ENCODE measurements at regions not wholly inside any gene's neighbourhood (a gene's known extent, or its start where the extent isn't known, plus 50 kb on each side); places are given as distances from the start of the nearest gene placed in this dataset.

DNA sequence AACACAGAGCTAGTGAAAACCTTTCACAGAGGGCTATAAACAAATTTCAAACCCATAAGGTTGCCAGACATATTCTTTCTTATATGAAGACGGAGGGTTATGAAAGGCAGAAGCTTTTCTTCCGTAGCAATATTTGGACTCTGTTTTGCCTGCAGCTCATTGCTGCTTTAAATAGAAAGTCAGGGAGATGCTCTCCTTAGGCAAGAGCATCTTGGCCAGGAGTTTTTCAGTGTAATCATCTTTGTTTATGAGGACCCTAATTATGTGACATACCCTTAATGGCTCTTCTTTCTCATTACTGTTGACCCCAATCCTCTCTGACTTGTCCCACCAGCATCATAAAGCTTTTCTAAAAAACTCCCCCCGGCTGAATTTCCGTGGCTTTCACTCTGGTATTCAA is 433.4 kb upstream of the NRXN1 start:
- DNase-seq (ENCODE audit: low read depth in 4 of 4, low spot score in 1 of 4), result no peak

DNA sequence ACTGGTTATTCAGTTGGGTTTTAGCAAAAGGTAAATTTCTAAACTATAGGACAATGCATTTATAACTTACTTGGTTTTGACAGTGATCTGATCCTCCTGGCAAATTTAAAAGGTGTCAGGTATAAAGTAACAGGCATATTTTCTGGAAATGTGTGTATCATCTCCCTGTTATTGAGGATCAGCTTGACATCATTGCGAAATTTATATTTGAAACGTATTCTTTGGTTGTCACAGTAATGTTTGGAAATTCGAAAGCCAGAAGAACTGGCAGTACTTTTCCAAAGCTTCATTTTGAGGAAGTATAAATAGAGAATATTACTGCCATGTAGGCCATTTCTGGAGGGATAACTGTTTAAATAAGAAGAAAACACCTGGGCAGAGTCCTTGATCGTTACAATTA is 422.2 kb upstream of the NRXN1 start:
- no peak for DNase-seq (ENCODE audit: low read depth in 4 of 4, low spot score in 1 of 4)

DNA sequence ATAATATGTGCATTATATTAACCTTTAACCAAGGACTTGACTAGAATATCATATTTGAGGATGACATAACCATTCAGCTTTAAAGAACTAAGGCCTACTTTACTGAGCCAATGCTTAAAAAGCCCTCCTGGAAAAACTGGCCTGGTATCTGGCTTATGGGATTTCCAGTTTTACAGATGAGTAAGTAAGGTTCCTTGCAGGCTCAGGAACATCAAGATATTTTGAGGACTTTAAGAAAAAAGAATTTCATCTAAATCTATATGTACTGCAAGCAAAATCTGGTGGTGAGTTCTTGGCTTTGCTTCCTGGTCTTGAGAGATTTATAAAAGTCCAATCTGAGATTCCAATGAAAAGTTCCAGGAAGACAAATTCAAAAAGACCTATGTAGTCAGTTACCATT is 417.0 kb upstream of the NRXN1 start:
- no peak for DNase-seq (ENCODE audit: low read depth in 4 of 4, low spot score in 1 of 4)

DNA sequence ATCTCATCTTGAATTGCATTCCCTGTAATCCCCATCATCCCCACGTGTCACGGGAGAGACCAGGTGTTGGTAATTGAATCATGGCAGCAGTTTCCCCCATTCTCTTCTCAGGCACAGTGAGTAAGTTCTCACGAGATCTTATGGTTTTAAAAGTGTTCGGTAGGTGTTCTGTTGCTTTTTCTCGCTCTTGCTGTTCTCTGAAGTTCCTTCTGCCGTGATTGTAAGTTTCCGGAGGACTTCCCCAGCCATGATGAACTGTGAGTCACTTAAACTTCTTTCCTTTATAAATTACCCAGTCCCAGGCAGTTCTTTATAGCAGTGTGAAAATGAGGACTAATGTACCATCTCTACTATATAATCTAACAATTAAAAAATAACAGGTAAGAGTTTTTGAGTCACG is 409.9 kb upstream of the NRXN1 start:
- no peak for DNase-seq (ENCODE audit: low read depth in 4 of 4, low spot score in 1 of 4)

DNA sequence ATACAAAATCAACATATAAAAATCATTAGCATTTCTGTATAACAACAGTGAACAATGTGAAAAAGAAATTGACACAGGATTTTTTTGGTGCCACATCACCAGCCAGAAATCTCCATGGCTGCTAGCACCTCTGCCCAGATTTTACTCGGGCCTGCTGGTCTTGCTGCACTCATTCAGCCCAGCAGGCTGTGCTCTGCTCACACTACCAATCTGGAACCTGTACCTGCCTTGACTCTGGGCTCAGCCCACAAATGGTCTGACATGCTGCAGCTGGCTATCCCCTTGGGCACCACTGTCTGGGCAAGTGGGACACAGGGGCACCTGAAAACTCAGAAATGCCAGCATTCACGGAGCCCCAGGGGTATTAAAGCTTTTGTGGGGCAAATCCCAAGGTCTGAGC is 392.5 kb upstream of the NRXN1 start:
- DNase-seq (ENCODE audit: low read depth in 4 of 4, low spot score in 1 of 4), result no peak

DNA sequence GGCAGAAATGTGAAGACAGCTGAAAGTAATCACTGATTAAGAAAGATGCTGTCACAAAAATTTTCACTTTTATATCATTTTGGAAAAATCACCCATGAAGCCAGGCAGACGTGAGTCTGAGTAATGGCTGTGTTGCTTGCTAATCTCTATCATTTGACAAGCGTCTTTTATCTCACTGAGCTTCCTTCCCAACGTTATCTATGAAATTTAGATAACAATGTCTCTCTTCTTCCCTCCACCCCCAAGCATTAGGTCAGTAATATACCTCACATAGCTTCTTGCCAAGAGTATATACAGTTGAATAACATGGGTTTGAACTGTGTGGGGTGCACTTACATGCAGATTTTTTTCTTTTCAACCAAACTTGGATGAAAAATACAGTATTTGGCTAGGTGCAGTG is 388.6 kb upstream of the NRXN1 start:
- DNase-seq (ENCODE audit: low read depth in 4 of 4, low spot score in 1 of 4), result no peak

DNA sequence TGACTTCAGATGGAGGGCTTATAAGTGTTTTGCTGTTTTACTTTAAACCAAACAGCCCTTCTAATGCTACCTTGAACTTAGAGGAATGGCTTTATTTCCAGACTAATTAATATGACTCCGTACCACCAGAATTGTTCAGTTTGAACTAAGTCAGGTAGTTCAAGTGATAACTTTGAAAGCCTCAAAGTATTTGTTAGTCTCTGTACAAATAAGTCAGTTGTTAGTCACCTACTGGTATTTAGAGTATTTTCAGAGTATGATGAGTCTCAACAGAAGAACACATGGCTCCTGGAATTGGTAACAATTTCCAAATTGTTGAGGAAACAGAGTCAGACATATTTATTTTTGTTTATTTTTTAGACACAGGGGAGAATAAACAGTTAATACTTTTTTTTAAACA is 381.8 kb upstream of the NRXN1 start:
- no peak for DNase-seq (ENCODE audit: low read depth in 4 of 4, low spot score in 1 of 4)

DNA sequence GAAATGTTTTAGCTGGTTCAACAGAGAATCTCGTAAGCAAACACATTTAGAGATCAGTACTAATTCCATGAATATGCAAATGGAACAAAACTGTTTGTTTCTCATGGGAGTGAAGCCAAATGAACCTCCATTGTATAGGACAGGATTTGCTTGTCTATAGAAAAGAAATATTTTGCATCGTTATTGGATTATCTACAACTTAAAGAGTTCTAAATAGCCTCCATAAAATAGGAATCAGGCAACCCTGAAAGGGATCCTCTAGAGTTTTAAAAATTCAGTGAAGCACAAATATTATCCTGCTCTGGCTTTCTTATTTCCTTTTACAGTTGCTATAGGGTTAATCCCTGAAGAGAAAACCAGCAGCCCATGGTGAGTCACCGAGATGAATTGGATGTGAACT is 378.4 kb upstream of the NRXN1 start:
- no peak for DNase-seq (ENCODE audit: low read depth in 4 of 4, low spot score in 1 of 4)

DNA sequence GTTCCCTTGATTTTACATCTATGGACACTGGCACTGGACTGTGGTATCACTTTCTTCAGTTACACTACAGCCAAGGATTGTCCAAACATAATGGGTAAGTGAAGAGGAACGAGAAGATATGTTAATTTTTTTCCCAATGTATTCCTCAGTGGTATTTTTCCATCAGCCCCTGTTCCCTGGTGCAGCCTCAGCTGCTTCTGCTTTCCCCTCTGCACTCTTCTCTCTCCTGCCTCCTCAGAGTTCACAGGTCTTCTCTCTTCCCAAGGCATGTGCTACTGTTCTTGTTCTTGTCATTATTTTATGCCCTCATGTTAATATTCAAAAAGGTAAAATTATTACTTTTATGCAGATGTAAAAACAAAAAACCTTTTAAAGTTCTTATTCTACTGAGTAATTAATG is 378.0 kb upstream of the NRXN1 start:
- no peak for DNase-seq (ENCODE audit: low read depth in 4 of 4, low spot score in 1 of 4)

DNA sequence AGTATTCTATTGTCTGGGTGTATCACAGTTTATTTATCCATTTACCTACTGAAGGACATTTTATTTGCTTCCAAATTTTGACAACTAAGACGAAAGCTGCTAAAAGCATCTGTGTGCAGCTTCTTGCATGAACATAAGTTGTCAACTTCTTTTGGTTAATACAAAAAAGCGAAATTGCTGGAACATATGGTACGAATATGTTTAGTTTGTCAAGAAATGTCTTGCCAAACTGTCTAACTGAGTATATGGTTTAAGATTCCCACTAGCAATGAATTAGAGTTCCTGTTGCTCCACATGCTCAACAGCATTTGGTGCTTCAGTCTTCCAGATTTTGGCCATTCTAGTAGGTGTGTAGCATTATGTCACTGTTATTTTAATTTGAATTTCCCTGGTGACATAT is 372.3 kb upstream of the NRXN1 start:
- DNase-seq (ENCODE audit: low read depth in 4 of 4, low spot score in 1 of 4), result no peak

DNA sequence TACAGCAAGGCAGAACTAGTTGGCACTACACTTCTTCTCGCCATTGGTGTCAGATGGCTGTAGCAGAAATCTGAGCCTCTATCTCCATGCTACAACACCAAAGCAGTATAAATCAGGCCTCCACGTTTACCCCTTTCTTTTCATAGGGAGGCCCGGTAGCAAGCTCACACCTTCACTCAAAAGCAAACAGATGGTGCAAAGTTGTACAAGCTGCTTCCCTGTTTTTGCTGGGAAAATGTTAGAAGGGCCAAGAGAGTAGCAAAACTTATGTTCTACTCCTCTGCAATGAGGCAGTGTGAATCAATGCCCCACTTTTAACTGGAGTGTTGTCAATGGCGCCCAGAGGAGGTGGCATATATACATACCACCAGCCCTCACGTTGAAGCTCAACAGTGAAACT is 369.6 kb upstream of the NRXN1 start:
- no peak for DNase-seq (ENCODE audit: low read depth in 4 of 4, low spot score in 1 of 4)

DNA sequence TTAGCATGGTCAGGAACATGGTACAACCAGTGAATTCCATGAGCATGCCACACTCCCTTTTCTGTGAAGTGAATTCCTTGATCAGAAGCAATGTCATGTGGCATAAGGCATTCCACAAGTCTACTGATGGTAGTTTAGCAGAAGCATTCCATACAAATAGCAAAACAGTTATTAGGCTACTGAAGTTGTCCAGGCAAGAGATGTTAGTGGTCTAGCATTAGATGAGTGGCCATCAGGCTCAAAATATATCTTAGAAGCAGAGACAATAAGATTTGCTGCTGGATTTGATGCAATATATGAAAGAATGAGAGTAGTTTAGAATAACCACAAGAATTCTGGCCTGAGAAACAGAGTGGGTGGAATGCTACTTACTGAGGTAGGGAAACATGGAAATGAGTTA is 355.3 kb upstream of the NRXN1 start:
- no peak for DNase-seq (ENCODE audit: low read depth in 4 of 4, low spot score in 1 of 4)

DNA sequence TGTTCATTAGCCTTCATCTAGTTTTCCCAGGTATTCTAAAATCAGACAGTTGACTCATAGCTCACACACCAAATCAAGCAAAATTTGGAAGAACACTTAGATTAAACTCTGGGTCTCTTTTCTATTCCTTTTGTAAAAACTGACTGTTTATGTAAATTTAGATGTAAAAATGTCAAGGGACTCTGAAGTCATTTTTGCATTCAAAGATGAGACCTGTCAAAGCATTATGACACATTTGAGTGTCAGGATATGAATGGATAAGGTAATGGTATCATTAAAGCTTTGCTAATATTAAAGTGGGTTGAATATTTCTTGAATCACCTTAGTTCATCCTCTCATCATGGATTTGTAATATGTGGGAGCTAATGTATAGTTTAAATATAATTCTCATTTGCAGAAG is 348.1 kb upstream of the NRXN1 start:
- no peak for DNase-seq (ENCODE audit: low read depth in 4 of 4, low spot score in 1 of 4)

DNA sequence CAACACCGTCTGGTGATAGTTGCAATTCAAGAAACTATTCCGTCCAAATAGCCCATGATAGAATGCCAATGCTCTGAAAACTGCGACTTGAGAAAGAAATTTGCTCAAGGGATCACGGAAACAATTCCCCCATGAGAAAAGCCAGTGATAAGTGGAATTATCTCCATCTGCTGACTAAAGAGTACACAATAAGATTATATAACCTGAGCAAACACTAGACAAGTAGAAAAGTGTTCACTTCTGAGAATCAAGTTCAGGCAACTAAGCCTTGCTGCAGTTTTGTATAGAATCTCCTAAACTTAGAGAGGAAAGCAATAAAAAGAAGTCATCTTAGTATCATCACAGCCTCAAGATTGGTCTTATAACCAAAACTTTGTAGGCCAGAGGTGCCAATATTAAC is 336.3 kb upstream of the NRXN1 start:
- DNase-seq (ENCODE audit: low read depth in 4 of 4, low spot score in 1 of 4), result no peak

DNA sequence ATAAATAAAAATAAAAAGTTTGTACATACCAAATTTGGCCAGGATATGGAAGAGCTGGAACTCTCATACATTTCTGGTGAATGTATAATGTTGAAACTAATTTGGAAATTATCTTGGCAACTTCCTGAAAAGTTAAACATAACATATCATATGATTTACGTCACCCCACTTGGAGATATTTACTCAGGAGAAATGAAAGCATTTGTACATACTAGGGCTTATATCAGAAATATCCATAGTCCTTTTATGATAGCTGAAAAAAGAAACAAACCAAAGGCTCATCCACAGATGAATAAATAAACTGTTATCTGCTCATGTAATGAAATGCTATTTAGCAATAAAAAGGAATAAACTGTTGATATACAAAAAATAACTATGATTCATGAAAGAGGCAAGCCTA is 318.2 kb upstream of the NRXN1 start:
- no peak for DNase-seq (ENCODE audit: low read depth in 4 of 4, low spot score in 1 of 4)

DNA sequence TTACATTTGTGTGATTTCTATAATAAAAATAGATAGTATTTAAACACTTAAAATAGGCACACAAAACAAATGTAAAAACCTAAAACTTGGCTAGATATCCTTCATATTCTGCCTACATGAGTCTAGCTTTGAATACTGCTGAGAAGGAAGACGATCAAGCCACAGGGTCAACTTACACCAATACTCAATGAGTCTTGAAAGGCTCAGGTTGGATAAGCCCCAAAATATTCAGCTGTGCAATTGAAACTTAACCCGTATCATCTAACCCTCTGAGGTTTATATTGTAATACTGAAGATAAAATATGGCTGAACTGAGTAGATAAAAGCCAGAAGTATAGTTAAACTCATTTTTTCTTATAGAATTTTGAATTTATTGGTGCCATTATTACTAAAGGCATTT is 313.0 kb upstream of the NRXN1 start:
- DNase-seq (ENCODE audit: low read depth in 4 of 4, low spot score in 1 of 4), result no peak

DNA sequence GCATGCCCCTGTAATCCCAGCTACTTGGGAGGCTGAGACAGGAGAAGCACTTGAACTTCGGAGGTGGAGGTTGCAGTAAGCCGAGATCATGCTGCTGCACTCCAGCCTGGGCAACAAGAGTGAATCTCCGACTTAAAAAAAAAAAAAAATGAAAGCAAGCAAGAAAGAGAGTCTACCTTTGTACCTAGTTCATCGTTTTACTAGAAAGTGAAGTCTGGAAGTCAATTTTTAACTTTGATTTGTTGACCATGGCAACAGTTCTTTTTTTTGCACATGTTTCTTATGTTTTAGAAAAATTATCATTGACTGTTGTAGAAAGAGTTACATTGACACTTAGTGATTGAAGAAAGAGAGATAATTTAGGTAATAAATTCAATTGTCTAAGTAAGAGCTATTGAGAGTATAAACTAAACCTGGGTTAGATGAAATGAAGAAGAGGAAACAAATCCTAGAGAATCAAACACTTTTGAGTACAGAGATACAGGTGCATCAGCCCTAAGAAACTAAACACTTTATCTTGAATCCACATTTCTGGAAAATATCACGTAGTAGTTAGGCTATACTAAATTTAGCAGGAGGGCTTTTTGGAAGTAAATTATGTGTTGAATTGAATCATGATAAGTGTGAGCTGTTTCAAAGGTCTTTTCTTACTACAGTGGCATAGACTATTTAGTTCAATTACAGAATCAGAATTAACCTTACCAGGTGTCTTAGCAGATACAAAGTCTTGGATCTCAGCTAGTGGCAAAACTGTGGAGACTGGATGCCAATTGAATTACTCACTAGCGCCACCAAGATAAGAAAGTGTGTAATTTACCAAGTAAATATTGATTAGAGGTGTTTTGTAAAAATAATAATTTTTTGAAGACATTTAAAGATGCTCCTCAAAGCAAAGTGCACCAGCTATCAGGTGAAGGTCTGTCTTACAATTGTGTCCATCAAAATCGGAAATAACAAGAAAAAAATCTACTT is 303.4 kb upstream of the NRXN1 start:
- no peak for DNase-seq (ENCODE audit: low read depth in 4 of 4, low spot score in 1 of 4)

DNA sequence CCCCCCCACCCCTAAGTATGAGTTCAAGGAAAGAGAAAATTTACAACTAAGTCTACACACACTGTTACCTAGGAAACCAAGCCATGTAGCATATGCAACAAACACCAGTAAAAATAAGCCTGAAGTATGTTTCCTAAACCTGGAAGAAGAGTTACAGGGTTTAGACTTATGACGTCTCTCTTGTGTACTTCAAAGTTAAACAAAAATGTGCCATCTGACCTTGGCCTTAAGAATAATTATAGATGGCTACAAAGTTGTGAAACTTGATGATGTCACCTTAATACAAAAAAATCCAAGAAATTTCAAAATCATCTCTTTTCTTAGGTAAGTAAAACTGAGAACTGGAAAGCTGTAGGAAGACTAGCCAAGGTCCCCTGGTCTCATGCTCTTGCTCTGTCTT is 297.6 kb upstream of the NRXN1 start:
- DNase-seq (ENCODE audit: low read depth in 4 of 4, low spot score in 1 of 4), result no peak

DNA sequence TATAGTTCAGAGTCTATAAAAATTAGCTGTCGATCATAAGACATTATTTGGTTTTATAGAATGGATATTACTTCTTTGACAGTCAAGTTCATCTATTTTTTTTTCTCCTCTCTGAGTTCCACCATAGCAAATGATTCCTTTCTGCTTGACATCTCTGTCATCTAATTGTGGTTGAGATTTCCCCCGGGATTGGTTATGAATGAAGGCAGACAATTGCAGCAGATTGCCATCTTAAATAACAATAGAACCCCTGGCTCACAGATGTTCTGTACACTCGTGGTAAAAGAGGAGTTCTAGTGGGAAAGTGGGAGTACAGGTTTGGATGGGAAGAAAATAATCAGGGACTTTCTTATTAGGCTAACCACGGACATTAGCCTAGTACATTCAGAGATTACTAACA is 292.1 kb upstream of the NRXN1 start:
- no peak for DNase-seq (ENCODE audit: low read depth in 4 of 4, low spot score in 1 of 4)

DNA sequence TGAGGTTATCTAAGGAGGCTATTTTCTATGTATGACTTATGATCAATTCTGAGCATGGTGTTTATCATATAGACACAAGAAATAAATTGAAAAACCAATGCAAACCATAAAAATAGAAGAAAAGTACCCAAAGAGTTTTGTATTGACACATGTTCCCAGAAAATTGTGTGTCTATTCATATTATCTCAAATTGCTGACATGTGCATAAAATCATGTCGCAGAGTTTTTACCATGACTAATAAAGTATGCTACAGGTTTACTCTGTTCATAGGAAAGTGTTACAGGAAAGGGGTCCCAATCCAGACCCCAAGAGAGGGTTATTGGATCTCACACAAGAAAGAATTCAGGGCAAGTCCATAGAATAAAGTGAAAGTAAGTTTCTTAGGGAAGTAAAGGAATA is 290.7 kb upstream of the NRXN1 start:
- no peak for DNase-seq (ENCODE audit: low read depth in 4 of 4, low spot score in 1 of 4)

DNA sequence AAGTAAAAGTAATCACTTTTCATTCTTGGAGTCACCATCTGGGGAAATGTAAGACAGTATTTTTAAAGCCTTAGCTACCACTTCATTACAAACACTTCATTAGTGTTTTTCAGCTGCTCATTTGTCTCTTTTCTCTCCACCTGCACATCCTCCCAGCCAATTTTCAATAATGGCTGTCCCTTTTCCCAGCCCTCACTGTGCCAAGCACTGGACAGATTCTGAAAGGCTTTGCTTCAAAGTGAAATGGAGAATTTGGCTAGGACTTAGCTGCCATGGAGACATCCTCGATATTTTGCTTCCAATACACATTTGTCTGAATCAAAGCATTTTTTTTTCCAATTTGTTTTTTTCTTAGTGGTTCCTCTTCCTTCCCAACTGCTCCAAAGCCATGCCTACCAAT is 272.4 kb upstream of the NRXN1 start:
- DNase-seq (ENCODE audit: low read depth in 4 of 4, low spot score in 1 of 4), result no peak

DNA sequence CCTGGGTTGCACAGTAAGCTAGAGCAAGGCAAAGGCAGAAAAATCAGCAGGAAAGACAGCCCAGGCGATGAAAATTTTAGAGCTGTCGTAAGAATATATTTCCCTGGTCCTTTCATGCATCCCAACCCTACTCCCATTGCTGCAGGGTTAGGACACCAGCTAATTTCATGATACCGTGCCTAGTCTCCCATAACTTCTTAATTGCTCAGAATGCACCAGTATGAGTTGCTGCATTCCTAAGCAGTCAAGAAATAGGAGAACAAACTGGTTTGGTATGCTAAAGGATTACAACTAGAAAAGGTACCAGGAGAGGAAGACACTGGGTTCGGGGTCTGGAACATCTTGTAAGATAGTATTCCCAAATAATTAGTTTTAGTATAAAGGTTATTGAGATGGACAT is 269.4 kb upstream of the NRXN1 start:
- DNase-seq (ENCODE audit: low read depth in 4 of 4, low spot score in 1 of 4), result no peak

DNA sequence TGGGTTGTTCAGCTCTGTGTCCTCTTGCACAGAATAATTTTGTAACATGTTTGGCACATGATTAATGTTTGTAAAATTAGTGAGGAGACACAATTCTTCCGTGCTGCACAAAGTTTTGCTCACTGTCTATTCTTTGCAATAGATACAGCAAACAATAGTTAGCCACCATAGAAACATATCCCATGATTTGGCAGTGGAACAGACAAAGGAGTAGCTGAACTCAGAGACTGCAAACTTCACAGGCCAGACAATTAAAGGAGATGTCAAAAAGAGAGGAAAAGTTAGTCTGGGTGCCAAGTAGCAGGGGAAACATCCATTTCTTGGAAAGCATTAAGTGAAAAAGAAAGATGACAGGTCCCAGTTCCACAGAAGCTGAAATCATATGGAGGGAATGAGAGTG is 267.4 kb upstream of the NRXN1 start:
- DNase-seq (ENCODE audit: low read depth in 4 of 4, low spot score in 1 of 4), result no peak

All from stimulated activated CD4-positive, alpha-beta T cell treated with anti-CD3 and anti-CD28 coated beads, Interleukin-1b, Interleukin-23, amount 100 ng/mL, for 24 hours (primary cell).